ENCODE measurements at regions not wholly inside any gene's neighbourhood (a gene's known extent, or its start where the extent isn't known, plus 50 kb on each side); places are given as distances from the start of the nearest gene placed in this dataset.
A peak's percentile ranks its signal among the peaks of the same experiment; 100 is the strongest.
"Not testable (repeated sequence)": the region's sequence is repeated elsewhere in the genome, so short reads cannot be mapped to it uniquely, and the experiment has no call there.

GRCh38 chr2:87431051-87431450 lies 316.8 kb upstream of the PLGLB2 start:
- not testable (repeated sequence) for DNase-seq (ENCODE audit: low read depth)

- DNase-seq (ENCODE audit: low read depth), result not testable (repeated sequence)
Measured at GRCh38 chr2:87432711-87433453, 315.0 kb upstream of the PLGLB2 start.

DNA sequence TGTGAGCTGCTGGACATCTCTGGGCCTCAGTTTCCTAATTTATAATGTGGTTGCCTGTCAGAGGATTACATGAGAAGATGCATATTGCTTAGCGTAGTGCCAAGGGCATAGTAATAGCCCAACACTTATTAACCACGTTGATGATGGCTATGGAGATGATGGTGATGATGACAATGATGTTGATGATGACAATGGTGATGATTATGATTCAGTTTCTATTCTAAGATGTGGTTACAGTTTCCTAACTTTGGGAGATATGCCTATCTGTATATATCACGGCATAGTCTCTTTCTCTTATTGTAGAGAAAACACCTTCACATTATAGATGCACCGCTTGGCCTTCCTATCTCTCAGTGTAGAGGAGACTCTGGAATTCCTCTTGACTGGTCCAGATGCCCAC lies 311.9 kb upstream of the PLGLB2 start:
- DNase-seq (ENCODE audit: low read depth), result not testable (repeated sequence)

DNA sequence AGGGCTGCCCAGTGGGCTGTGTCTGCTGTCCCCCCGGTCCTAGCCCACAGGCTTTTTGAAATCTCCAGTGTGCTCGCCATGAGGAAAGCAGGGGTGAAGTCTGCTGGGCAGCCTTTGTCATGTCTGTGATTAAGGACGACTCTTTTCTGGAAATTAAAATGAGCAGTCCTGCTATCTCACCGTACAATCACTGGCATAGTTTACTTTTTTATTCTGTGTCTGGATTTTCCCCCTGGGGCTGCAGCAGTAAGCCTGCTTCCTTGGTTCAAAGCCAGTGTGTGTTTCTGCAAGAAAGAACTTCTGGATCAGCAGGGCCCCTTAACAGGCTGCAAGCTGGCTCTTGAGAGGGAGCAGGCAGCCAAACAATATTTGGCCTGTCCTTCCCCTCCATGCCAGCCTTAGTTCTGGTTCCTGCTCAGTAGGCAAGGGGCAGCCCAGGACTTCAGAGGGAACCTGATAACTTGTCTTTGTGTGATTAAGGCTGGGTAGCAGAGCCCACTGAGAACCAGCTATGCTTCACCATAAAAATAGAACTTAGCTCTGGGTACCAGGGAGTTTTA lies 310.1 kb upstream of the PLGLB2 start:
- not testable (repeated sequence) for DNase-seq (ENCODE audit: low read depth)

- not testable (repeated sequence) for DNase-seq (ENCODE audit: low read depth)
Measured at GRCh38 chr2:87438780-87439454, 309.0 kb upstream of the PLGLB2 start.

DNA sequence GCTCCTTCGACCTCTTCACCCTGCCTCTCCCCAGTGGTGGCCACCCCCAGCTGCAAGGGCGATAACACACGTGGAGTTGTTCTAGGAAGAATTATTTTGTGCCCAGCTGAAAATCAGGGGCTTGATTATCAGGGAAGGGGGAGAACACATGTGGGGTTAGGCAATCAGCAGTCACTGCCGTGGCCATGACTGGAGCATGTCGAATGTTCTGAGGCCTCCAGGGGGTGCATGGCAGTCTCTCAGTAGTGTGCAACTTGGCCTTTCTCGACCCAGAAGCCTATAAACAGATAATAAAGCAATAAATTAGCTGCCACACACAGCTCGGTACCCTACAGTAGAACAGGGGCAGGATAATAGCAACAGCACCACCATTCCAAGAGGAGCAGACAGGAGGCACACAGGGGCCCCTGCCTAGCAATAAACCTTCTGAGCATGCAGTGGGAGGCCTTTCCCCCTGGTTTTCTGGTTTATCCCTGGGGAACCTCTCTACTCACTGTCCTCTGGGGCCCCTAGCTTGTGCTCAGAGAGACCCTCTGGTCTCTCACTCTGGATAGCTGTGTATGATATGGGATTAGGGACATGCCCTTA lies 308.2 kb upstream of the PLGLB2 start:
- DNase-seq (ENCODE audit: low read depth), result not testable (repeated sequence)

DNA sequence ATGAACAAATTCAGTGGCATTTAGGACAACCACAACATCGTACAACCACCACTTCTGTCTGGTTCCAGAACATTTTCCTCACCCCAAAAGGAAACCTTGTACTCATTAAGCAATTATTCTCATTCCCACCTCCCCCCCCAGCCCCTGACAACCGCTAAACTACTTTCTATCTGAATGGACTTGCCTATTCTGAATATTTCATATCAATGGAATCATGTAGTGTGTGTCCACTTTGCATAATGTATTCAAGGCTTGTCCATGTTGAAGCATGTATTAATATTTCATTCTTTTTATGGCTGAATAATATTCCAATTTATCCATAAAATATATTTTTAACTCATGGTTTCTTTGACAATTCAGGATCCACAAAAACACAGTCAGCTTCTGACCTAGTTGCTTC lies 307.2 kb upstream of the PLGLB2 start:
- not testable (repeated sequence) for DNase-seq (ENCODE audit: low read depth)

GRCh38 chr2:87441375-87441774 lies 306.5 kb upstream of the PLGLB2 start:
- not testable (repeated sequence) for DNase-seq (ENCODE audit: low read depth)

DNA sequence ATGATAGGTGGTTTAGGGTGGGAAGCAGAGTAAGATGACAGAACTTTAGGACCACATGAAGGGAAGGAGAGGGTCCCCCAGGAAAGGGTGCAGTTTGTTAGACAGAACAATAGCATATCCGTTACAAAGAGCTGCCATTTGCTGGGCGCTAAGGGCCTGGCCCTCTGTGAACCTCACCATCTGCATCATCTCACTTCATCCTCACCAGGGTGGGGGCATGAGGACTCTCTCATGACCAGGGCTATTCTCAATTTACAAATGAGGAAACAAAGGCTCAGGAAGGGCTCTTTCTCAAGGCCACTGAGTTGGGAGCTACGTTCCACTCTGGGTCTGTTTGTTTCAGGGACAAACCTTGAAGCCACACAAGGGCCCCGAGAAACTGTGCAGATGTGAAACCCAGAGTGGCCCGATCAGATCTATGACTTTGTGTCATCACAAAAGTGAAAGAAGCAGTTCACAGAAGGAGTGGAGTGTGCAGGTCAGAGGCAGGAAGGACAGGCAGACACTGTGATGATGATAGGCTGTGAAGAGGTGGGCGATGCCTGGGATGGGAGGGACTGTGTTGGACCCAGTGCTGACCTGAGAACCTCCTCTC lies 304.8 kb upstream of the PLGLB2 start:
- DNase-seq (ENCODE audit: low read depth), result not testable (repeated sequence)

DNA sequence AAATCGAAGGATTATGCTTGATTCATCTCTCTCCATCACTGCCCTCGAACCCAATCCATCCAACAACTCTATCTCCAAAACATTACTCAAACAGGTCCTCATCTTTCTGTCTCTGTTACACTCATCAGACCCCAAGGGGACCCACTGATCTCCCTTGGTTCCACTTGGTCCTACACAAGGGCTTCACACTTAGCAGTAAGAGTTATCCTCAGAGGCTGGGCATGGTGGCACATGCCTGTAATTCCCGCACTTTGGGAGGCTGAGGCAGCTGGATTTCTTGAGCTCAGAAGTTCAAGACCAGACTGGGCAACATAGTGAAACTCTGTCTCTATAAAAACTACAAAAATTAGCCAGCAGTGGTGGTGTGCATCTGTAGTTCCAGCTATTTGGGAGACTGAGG lies 302.9 kb upstream of the PLGLB2 start:
- DNase-seq (ENCODE audit: low read depth), result not testable (repeated sequence)

- DNase-seq (ENCODE audit: low read depth), result not testable (repeated sequence)
Measured at GRCh38 chr2:87445613-87446312, 302.1 kb upstream of the PLGLB2 start.

DNA sequence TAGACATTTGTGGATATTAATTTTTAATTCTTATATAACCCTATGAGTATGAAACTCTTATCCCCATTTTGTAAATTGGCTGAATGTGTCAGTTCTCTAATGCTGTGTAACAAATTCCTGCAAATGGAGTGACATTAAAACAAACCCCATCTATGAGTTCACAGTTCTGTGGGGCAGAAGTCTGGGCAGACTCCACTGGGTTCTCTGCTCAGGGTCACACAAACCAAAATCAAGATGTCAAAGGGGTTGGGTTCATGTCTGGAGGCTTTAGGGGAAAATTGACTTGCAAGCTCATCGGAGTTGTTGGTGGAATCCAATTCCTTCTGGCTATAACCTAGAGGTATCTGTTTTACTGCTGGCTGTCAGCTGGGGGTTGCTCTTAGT lies 301.6 kb upstream of the PLGLB2 start:
- not testable (repeated sequence) for DNase-seq (ENCODE audit: low read depth)

GRCh38 chr2:87449462-87449980 lies 298.4 kb upstream of the PLGLB2 start:
- not testable (repeated sequence) for DNase-seq (ENCODE audit: low read depth)

- DNase-seq (ENCODE audit: low read depth), result not testable (repeated sequence)
Measured at GRCh38 chr2:87452193-87452592, 295.7 kb upstream of the PLGLB2 start.

DNA sequence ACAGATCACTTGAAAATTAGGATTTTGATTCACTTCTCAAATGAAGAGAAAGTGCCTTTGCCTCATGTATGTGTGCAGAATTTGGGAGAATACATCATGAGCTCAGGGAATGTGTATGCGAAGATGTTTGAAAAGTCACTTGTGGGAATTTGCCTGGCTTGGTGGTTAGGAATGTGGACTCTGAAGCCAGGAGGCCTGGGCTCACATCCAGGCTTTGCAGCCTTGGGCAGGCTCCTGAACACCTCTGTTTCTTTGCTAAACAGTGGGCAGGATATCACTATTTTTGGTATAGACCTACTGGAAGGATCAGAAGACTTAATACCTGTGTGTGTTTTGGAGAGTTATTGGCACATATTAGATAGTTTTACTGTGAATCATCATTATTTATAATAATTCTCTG lies 295.0 kb upstream of the PLGLB2 start:
- peak; percentile 69 for DNase-seq (ENCODE audit: low read depth)

- DNase-seq (ENCODE audit: low read depth), result not testable (repeated sequence)
Measured at GRCh38 chr2:87453965-87454364, 293.9 kb upstream of the PLGLB2 start.

- DNase-seq (ENCODE audit: low read depth), result peak; percentile 53
Measured at GRCh38 chr2:87454421-87454820, 293.5 kb upstream of the PLGLB2 start.

- not testable (repeated sequence) for DNase-seq (ENCODE audit: low read depth)
Measured at GRCh38 chr2:87455209-87455853, 292.6 kb upstream of the PLGLB2 start.

DNA sequence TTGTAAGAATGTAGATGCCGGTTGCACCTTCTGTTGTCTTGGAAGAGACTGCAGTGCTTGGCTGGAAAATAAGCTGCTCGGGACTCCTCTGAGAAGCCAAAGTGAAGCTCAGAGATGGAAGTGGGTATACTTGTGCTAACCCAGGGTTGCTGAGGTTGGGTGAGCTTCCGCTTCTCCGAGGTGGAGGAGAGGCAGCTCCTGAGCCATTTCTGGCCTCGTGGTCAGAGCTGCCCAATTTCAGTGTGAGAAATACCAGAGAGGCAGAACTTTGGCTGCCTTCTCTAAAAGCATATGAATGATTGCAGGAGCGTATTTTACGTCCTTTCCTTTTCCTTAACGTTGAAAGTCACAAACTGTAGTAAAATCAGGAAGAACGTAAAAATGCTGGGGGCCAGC lies 292.0 kb upstream of the PLGLB2 start:
- DNase-seq (ENCODE audit: low read depth), result not testable (repeated sequence)

DNA sequence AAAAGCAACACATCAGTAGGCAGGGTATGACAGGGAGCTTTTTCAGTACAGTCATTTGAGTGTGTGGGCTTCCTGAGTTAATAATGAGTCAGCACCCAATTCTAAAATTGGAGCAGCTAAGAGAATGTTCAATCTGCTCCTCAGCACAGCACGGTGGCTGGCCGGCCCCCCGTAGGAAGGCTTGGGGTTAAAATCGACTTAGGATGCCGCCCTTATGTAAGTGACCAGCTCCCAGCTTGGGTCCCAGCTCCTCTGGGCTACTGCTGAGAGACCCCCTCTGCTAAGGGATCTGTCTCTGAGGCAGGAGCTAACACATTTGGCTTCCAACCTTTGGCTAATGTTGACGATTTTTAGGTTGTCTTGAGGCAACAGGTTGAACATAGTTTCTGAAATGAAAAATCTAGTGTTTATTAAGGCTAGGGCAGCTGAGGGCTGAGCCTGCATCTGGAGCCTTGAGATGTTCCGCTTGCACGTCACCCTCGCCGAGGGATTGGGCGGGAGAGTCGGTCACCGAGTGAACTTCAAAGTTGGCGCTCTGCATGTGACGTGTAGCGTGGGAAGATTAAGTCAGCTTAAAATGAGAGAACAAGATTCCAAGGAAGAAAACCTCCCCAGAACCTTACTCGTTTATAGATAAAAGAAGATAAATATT lies 291.3 kb upstream of the PLGLB2 start:
- DNase-seq (ENCODE audit: low read depth), result peak; percentile 18

All from iris pigment epithelial cell (primary cell).